ENCODE measurements at regions not wholly inside any gene's neighbourhood (a gene's known extent, or its start where the extent isn't known, plus 50 kb on each side); places are given as distances from the start of the nearest gene placed in this dataset.

DNA sequence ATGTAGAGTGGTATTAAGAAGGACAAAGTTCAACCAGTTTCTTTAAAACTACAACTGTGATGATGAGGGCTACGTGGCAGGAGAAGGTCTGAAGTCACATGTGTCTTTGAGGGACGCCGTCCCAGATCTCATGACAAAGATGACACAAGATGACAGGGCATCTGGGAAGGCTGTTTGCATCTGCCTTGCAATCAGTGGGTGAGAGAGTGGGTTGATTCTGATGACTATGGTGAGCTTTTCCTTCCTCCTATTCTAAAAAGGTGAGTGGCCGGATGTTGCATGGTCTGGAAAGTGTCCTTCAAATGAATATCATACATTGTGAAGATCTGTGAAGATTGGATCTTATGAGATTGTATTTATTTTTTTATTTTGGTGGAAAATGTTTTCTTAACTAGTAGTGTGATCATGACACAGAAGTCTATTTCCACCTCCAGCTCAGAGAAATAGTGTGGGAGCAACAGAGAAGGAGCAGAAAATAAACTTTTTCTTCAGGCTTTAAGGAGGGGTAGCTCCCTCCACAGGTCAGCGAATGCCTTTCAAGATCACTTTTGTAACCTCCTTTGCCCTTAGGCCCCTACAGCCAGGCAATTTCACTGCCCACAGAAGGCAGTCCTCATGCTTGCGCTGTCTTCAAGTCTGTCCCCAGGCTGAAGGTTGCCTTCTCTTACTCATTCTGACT, 76.0 kb upstream of the ATF3 start:
- Histone ChIP-seq H2AFZ (ENCODE audit: low read length) (no peak overlapping the region), H3F3A (ENCODE audit: insufficient read depth, low read length) (no peaks in the 10 kb centered on the region), H3K4me1 (ENCODE audit: low read length) (no peaks in the 10 kb centered on the region), H3K4me3 (ENCODE audit: low read length) (no peak overlapping the region), H3K36me3 (replicated peaks; ENCODE audit: insufficient read depth, low read length) (no peaks in the 10 kb centered on the region), H3K79me2 (ENCODE audit: low read length) (no peaks in the 10 kb centered on the region), H3K4me2 (ENCODE audit: low read depth, low read length) (no peak overlapping the region), H3K9me3 (replicated peaks; ENCODE audit: insufficient read depth, low read length) (no peaks in the 10 kb centered on the region), H3K27me3 (replicated peaks; ENCODE audit: insufficient read depth, low read length) (no peaks in the 10 kb centered on the region), H4K20me1 (ENCODE audit: insufficient read depth, low read length) (no peaks in the 10 kb centered on the region), H3K9ac (ENCODE audit: low read length) (no peak overlapping the region), H3K27ac (ENCODE audit: low read length) (no peak overlapping the region), H3K9me2 (replicated peaks; ENCODE audit: insufficient read depth, low read length) (no peaks in the 10 kb centered on the region)
- no peak for DNase-seq
- TF ChIP-seq, protein P1, sequence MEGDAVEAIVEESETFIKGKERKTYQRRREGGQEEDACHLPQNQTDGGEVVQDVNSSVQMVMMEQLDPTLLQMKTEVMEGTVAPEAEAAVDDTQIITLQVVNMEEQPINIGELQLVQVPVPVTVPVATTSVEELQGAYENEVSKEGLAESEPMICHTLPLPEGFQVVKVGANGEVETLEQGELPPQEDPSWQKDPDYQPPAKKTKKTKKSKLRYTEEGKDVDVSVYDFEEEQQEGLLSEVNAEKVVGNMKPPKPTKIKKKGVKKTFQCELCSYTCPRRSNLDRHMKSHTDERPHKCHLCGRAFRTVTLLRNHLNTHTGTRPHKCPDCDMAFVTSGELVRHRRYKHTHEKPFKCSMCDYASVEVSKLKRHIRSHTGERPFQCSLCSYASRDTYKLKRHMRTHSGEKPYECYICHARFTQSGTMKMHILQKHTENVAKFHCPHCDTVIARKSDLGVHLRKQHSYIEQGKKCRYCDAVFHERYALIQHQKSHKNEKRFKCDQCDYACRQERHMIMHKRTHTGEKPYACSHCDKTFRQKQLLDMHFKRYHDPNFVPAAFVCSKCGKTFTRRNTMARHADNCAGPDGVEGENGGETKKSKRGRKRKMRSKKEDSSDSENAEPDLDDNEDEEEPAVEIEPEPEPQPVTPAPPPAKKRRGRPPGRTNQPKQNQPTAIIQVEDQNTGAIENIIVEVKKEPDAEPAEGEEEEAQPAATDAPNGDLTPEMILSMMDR (IDR thresholded peaks at IDR 0.05; ENCODE audit: low read length), result no peak
- TF ChIP-seq EZH2 (optimal IDR thresholded peaks at IDR 0.05; ENCODE audit: low read depth, low read length), result no peak
- TF ChIP-seq EZH2phosphoT487 (IDR thresholded peaks at IDR 0.05; ENCODE audit: low read length), result no peak

DNA sequence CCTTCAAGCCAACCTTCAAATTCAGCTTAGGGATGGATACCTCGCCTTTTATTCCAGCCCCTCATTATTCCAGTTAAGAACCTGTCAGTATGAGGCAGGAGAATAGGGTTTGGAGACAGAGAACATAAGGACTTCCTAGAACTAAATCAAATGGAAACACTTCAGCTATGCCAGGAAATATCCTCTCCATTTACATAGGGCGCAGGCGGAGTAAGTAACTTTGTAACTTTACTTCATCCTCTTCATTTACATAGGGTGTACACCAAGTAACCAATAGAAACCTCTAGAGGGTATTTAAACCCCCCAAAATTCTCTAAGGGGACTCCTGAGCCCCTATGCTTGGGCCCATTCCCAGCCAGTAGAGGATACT, 75.4 kb upstream of the ATF3 start:
- Histone ChIP-seq H4K20me1 (ENCODE audit: insufficient read depth, low read length) (no peaks in the 10 kb centered on the region), H3K27me3 (replicated peaks; ENCODE audit: insufficient read depth, low read length) (no peaks in the 10 kb centered on the region), H3K36me3 (replicated peaks; ENCODE audit: insufficient read depth, low read length) (no peaks in the 10 kb centered on the region), H3K9me3 (replicated peaks; ENCODE audit: insufficient read depth, low read length) (no peaks in the 10 kb centered on the region), H3K27ac (ENCODE audit: low read length) (no peak overlapping the region), H3K4me3 (ENCODE audit: low read length) (no peak overlapping the region), H3K79me2 (ENCODE audit: low read length) (no peaks in the 10 kb centered on the region), H3K4me2 (ENCODE audit: low read depth, low read length) (no peak overlapping the region), H3K9ac (ENCODE audit: low read length) (no peak overlapping the region), H2AFZ (ENCODE audit: low read length) (no peak overlapping the region), H3F3A (ENCODE audit: insufficient read depth, low read length) (no peaks in the 10 kb centered on the region), H3K4me1 (ENCODE audit: low read length) (no peaks in the 10 kb centered on the region), H3K9me2 (replicated peaks; ENCODE audit: insufficient read depth, low read length) (no peaks in the 10 kb centered on the region)
- DNase-seq, result no peak
- TF ChIP-seq EZH2phosphoT487 (IDR thresholded peaks at IDR 0.05; ENCODE audit: low read length) (no peak), EZH2 (optimal IDR thresholded peaks at IDR 0.05; ENCODE audit: low read depth, low read length) (no peak)
- TF ChIP-seq, protein P1 (IDR thresholded peaks at IDR 0.05; ENCODE audit: low read length), result no peak

DNA sequence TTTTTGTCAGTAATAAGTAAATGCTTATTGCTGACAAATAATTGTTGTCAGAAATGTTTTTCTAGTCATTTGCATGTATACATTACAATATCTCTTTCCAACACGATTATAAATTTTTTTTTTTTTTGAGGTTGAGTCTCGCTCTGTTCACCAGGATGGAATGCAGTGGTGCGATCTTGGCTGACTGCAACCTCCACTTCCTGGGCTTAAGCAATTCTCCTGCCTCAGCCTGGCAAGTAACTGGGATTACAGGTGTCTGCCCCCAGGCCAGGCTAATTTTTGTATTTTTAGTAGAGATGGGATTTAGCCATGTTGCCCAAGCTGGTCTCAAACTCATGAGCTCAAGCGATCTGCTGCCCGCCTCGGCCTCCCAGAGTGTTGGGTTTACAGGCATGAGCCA, 72.0 kb upstream of the ATF3 start:
- Histone ChIP-seq H3K27ac (ENCODE audit: low read length) (no peak overlapping the region), H3F3A (ENCODE audit: insufficient read depth, low read length) (no peaks in the 10 kb centered on the region), H4K20me1 (ENCODE audit: insufficient read depth, low read length) (no peaks in the 10 kb centered on the region), H3K9me2 (replicated peaks; ENCODE audit: insufficient read depth, low read length) (no peaks in the 10 kb centered on the region), H3K9ac (ENCODE audit: low read length) (no peak overlapping the region), H3K4me3 (ENCODE audit: low read length) (no peak overlapping the region), H2AFZ (ENCODE audit: low read length) (no peak overlapping the region), H3K4me1 (ENCODE audit: low read length) (no peaks in the 10 kb centered on the region), H3K9me3 (replicated peaks; ENCODE audit: insufficient read depth, low read length) (no peaks in the 10 kb centered on the region), H3K79me2 (ENCODE audit: low read length) (no peaks in the 10 kb centered on the region), H3K36me3 (replicated peaks; ENCODE audit: insufficient read depth, low read length) (no peaks in the 10 kb centered on the region), H3K4me2 (ENCODE audit: low read depth, low read length) (no peak overlapping the region), H3K27me3 (replicated peaks; ENCODE audit: insufficient read depth, low read length) (no peaks in the 10 kb centered on the region)
- DNase-seq, result no peak
- TF ChIP-seq EZH2phosphoT487 (IDR thresholded peaks at IDR 0.05; ENCODE audit: low read length), result no peak
- TF ChIP-seq EZH2 (optimal IDR thresholded peaks at IDR 0.05; ENCODE audit: low read depth, low read length), result no peak
- TF ChIP-seq, protein P1 (IDR thresholded peaks at IDR 0.05; ENCODE audit: low read length), result no peak
